Astrocyte (in vitro differentiated cells and primary cell): ENCODE measurements at regions not wholly inside any gene's neighbourhood (a gene's known extent, or its start where the extent isn't known, plus 50 kb on each side); places are given as distances from the start of the nearest gene placed in this dataset.

Experiments
- EZH2 ChIP-seq: IDR thresholded peaks from 2 replicates; pipeline ENCODE4 v1.6.1; 2012; ENCODE audit warnings: mild to moderate bottlenecking, low read length, inconsistent platforms; ENCODE audit not compliant: insufficient read depth
- TF ChIP-seq, protein P1 (sequence below): IDR thresholded peaks from 2 replicates; pipeline ENCODE4 v1.5.1; 2011; ENCODE audit warnings: low read depth, mild to moderate bottlenecking, inconsistent platforms, low read length, moderate library complexity; ENCODE audit not compliant: insufficient read depth

DNA sequence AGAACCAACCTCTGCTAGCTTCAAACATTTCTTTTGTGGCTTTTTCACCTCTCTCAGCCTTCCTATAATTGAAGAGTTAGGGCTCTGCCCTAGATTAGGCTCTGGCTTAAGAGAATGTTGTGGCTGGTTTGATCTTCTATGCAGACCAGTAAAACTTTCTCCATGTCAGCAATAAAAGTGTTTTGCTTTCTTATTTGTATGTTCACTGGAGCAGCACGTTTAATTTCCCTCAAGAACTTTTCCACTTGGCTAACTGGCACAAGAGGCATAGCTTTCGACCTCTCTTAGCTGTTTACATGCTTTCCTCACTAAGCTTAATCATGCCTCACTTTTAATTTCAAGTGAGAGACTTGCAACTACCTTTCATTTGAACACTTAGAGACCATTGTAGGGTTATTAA is 964.7 kb downstream of the ROBO2 start:
- TF ChIP-seq, protein P1, sequence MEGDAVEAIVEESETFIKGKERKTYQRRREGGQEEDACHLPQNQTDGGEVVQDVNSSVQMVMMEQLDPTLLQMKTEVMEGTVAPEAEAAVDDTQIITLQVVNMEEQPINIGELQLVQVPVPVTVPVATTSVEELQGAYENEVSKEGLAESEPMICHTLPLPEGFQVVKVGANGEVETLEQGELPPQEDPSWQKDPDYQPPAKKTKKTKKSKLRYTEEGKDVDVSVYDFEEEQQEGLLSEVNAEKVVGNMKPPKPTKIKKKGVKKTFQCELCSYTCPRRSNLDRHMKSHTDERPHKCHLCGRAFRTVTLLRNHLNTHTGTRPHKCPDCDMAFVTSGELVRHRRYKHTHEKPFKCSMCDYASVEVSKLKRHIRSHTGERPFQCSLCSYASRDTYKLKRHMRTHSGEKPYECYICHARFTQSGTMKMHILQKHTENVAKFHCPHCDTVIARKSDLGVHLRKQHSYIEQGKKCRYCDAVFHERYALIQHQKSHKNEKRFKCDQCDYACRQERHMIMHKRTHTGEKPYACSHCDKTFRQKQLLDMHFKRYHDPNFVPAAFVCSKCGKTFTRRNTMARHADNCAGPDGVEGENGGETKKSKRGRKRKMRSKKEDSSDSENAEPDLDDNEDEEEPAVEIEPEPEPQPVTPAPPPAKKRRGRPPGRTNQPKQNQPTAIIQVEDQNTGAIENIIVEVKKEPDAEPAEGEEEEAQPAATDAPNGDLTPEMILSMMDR = no peak
- TF ChIP-seq EZH2 = no peak
